ENCODE measurements at regions not wholly inside any gene's neighbourhood (a gene's known extent, or its start where the extent isn't known, plus 50 kb on each side); places are given as distances from the start of the nearest gene placed in this dataset.

GRCh38 chr3:182046166-182046764 lies 334.5 kb downstream of the SOX2 start:
- TF ChIP-seq CTCF (IDR thresholded peaks at IDR 0.05) = no peak
- no peak for TF ChIP-seq POLR2A (IDR thresholded peaks at IDR 0.05)

Data from body of pancreas (tissue), 4 donors.